Vagina (tissue), 2 donors: ENCODE measurements at regions not wholly inside any gene's neighbourhood (a gene's known extent, or its start where the extent isn't known, plus 50 kb on each side); places are given as distances from the start of the nearest gene placed in this dataset.

Experiments used
- CTCF ChIP-seq, 3 experiments: fragments of 450-650 bp in 2 of 3; fragments of 200-600 bp in 1 of 3; sonication (generic) in 1 of 3; IDR thresholded peaks; one replicate each; pipeline ENCODE4 v1.5.1; 2017 to 2019; ENCODE audit warnings: antibody characterized with exemption in 3 of 3, mild to moderate bottlenecking in 2 of 3, moderate library complexity in 2 of 3
- POLR2A ChIP-seq, 2 donors: fragments of 450-650 bp; IDR thresholded peaks; one replicate each; pipeline ENCODE4 v1.6.1; 2017; ENCODE audit warnings: antibody characterized with exemption in 2 of 2, mild to moderate bottlenecking in 2 of 2, moderate library complexity in 2 of 2
- POLR2AphosphoS5 ChIP-seq, 2 donors: sonication (generic); formaldehyde crosslinking; IDR thresholded peaks; one replicate each; pipeline ENCODE4 v1.9.0; 2017; ENCODE audit warnings: antibody characterized with exemption in 2 of 2, mild to moderate bottlenecking in 2 of 2, low read depth in 1 of 2; ENCODE audit not compliant: insufficient read depth in 1 of 2

GRCh38 chr1:98403963-98404480, 257.5 kb upstream of the SNX7 start:
- TF ChIP-seq CTCF (IDR thresholded peaks at IDR 0.05) (no peak), POLR2AphosphoS5 (IDR thresholded peaks at IDR 0.05; ENCODE audit: insufficient read depth in 1 of 2, low read depth in 1 of 2) (no peak), POLR2A (IDR thresholded peaks at IDR 0.05) (no peak)
